ENCODE measurements at regions not wholly inside any gene's neighbourhood (a gene's known extent, or its start where the extent isn't known, plus 50 kb on each side); places are given as distances from the start of the nearest gene placed in this dataset.

- TF ChIP-seq EZH2phosphoT487 (IDR thresholded peaks at IDR 0.05; ENCODE audit: borderline replicate concordance, low read length) = no peak
- no peak for TF ChIP-seq CTCF (IDR thresholded peaks at IDR 0.05; ENCODE audit: low read depth, low read length, poor library complexity, severe bottlenecking)
These were observed 262.5 kb downstream of the BTBD3 start for GRCh38 chr20:12180107-12180661.

Data from DOHH2 (cell line).